ENCODE measurements at regions not wholly inside any gene's neighbourhood (a gene's known extent, or its start where the extent isn't known, plus 50 kb on each side); places are given as distances from the start of the nearest gene placed in this dataset.

DNA sequence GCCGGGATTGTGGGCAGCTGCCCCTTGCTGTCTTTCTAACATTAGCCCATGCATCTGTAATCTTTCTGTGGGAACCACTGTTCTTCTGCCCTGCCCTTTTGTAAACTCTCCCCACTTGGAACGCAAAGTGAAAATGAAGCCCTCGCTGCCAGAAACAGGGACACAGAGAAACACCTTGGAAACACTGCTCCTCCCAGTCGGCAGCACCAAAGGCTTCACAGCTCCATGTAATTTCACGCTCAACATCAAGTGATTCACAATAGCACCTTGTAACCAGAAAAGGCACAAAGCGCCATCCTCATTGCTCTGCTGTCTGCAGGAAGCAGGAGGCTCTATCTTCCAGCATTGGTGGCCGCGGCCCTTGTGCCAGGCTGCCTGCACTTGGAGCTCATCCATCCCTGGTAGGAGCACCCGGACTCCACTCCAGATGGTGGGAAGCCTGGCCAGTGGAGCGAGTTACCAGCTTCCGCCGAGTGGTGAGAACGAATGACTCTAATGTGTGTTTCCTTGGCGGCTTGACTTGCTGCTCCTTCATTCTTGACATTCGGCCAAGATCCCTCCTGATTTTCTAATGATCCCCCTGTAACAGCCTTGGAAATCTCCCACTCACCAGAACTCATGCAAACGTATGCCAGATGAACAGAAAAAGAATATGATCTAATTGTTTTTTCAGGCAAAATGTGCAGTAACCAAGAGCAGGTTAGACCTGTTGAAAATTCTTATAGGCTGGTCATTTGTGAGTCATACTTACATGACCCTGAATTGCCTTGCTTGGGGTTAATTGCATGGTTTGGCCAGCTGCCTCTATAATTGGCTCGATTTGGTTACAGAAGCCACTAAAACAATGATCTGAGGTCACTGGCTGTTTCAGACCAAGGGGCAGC, 169.1 kb upstream of the CDYL start:
- TF ChIP-seq EZH2phosphoT487 (IDR thresholded peaks at IDR 0.05; ENCODE audit: borderline replicate concordance, low read depth, low read length) (no peak), CTCF (conservative IDR thresholded peaks at IDR 0.05; ENCODE audit: low read length) (no peak)
